Osteoblast (primary cell): ENCODE measurements at regions not wholly inside any gene's neighbourhood (a gene's known extent, or its start where the extent isn't known, plus 50 kb on each side); places are given as distances from the start of the nearest gene placed in this dataset.
A peak's percentile ranks its signal among the peaks of the same experiment; 100 is the strongest.

Experiments
- DNase-seq: peaks from one replicate; pipeline ENCODE4 v3.0.0; 2011; ENCODE audit warnings: low spot score, mixed read lengths; ENCODE audit not compliant: insufficient read length; ENCODE audit errors: missing footprints
- H2AFZ ChIP-seq: 2 replicates; pipeline ENCODE4 v1.6.0; 2011; ENCODE audit warnings: mild to moderate bottlenecking, low read length
- H3K27ac ChIP-seq: 2 replicates; pipeline ENCODE4 v1.5.1; 2011; ENCODE audit warnings: mild to moderate bottlenecking, low read depth, low read length, moderate library complexity
- H3K27me3 ChIP-seq: 2 replicates; pipeline ENCODE4 v1.6.0; 2012; ENCODE audit warnings: mild to moderate bottlenecking, control low read depth, inconsistent platforms, low read length, moderate library complexity; ENCODE audit not compliant: insufficient read depth
- H3K36me3 ChIP-seq: 2 replicates; pipeline ENCODE4 v1.5.1; 2011; ENCODE audit warnings: mild to moderate bottlenecking, low read length, control low read depth, moderate library complexity; ENCODE audit not compliant: insufficient read depth
- H3K4me1 ChIP-seq: 2 replicates; pipeline ENCODE4 v1.5.1; 2011; ENCODE audit warnings: mild to moderate bottlenecking, low read length, control low read depth, moderate library complexity; ENCODE audit not compliant: insufficient read depth
- H3K4me2 ChIP-seq: 2 replicates; pipeline ENCODE4 v1.6.0; 2011; ENCODE audit warnings: mild to moderate bottlenecking, low read length; ENCODE audit not compliant: insufficient read depth
- H3K4me3 ChIP-seq: fragments of 200-600 bp; sonication (generic); 3 replicates; pipeline ENCODE4 v1.5.1; 2012; ENCODE audit warnings: mild to moderate bottlenecking, low read length, inconsistent platforms; ENCODE audit not compliant: insufficient read depth
- H3K79me2 ChIP-seq: 2 replicates; pipeline ENCODE4 v1.6.0; 2012; ENCODE audit warnings: mild to moderate bottlenecking, low read length, control low read depth, inconsistent platforms; ENCODE audit not compliant: insufficient read depth
- H3K9me3 ChIP-seq: 2 replicates; pipeline ENCODE4 v1.5.1; 2011; ENCODE audit warnings: low read depth, low read length, control low read depth
- H4K20me1 ChIP-seq: 2 replicates; pipeline ENCODE4 v1.6.0; 2012; ENCODE audit warnings: mild to moderate bottlenecking, low read length, control low read depth; ENCODE audit not compliant: insufficient read depth
- TF ChIP-seq, protein P1 (sequence below): IDR thresholded peaks from 2 replicates; pipeline ENCODE4 v1.5.1; 2011; ENCODE audit warnings: mild to moderate bottlenecking, low read depth, low read length, moderate library complexity; ENCODE audit errors: extremely low read depth

DNA sequence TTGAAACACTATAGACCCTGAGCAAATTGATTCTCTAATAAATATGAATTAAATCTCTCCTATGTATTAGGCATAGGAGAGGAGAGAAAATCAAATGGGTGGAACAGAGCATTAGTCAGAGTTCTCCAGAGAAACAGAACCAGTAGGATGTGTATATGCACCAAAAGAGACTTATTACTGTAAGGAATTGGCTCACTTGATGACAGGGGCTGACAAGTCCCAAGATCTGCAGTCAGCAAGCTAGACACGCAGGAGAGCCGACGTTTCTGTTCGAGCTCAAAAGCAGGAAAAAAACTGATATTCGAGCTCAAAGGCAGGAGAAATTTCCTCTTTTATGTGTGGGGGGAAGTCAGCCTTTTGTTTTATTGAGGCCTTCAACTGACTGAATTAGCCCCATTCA is 259.2 kb upstream of the KAZN start:
- Histone ChIP-seq H4K20me1 (no peaks in the 10 kb centered on the region), H2AFZ (no peak overlapping the region), H3K4me2 (no peak overlapping the region), H3K4me1 (peaks cover 15% of the 10 kb centered on the region), H3K9me3 (no peaks in the 10 kb centered on the region), H3K27ac (peak overlapping the region; percentile 66), H3K27me3 (no peaks in the 10 kb centered on the region), H3K4me3 (no peak overlapping the region), H3K36me3 (no peaks in the 10 kb centered on the region), H3K79me2 (no peaks in the 10 kb centered on the region)
- TF ChIP-seq, protein P1, sequence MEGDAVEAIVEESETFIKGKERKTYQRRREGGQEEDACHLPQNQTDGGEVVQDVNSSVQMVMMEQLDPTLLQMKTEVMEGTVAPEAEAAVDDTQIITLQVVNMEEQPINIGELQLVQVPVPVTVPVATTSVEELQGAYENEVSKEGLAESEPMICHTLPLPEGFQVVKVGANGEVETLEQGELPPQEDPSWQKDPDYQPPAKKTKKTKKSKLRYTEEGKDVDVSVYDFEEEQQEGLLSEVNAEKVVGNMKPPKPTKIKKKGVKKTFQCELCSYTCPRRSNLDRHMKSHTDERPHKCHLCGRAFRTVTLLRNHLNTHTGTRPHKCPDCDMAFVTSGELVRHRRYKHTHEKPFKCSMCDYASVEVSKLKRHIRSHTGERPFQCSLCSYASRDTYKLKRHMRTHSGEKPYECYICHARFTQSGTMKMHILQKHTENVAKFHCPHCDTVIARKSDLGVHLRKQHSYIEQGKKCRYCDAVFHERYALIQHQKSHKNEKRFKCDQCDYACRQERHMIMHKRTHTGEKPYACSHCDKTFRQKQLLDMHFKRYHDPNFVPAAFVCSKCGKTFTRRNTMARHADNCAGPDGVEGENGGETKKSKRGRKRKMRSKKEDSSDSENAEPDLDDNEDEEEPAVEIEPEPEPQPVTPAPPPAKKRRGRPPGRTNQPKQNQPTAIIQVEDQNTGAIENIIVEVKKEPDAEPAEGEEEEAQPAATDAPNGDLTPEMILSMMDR, result no peak
- no peak for DNase-seq

GRCh38 chr1:14340002-14340785 is 258.3 kb upstream of the KAZN start:
- TF ChIP-seq, protein P1, result no peak
- peaks cover 15% of the 10 kb centered on the region for H3K4me1 ChIP-seq
- no peaks in the 10 kb centered on the region for H3K9me3 ChIP-seq
- H3K4me2 ChIP-seq, result peak overlapping the region; percentile 50
- peak; percentile 85 for DNase-seq
- H4K20me1 ChIP-seq, result no peaks in the 10 kb centered on the region
- no peaks in the 10 kb centered on the region for H3K79me2 ChIP-seq
- H3K36me3 ChIP-seq, result no peaks in the 10 kb centered on the region
- H3K27me3 ChIP-seq, result no peaks in the 10 kb centered on the region
- no peak overlapping the region for H3K4me3 ChIP-seq
- H3K27ac ChIP-seq, result peak overlapping the region; percentile 66
- H2AFZ ChIP-seq, result peak overlapping the region; percentile 12

DNA sequence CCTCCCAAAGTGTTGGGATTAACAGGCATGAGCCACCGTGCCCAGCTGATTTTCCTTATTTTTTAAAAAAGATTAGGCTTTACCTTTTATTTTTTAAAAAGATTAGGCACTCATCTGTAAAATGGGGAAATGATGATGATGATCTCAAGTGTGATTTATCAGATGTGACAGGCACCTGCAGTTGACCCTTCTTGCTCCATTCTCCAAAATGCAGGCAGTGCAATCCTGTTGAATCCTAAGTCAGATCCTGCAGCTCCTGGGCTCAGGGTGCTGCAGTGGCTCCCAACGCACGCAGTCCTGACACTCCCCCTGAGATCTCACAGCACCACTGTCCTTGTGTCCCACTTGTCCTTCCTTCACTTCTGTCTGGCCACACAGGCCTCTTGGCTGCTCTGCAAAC is 257.3 kb upstream of the KAZN start:
- no peak for DNase-seq
- TF ChIP-seq, protein P1, result no peak
- Histone ChIP-seq H3K36me3 (no peaks in the 10 kb centered on the region), H3K27ac (no peak overlapping the region), H4K20me1 (no peaks in the 10 kb centered on the region), H3K4me1 (peaks cover 21% of the 10 kb centered on the region), H2AFZ (peak overlapping the region; percentile 52), H3K27me3 (no peaks in the 10 kb centered on the region), H3K4me3 (no peak overlapping the region), H3K4me2 (no peak overlapping the region), H3K9me3 (no peaks in the 10 kb centered on the region), H3K79me2 (no peaks in the 10 kb centered on the region)

DNA sequence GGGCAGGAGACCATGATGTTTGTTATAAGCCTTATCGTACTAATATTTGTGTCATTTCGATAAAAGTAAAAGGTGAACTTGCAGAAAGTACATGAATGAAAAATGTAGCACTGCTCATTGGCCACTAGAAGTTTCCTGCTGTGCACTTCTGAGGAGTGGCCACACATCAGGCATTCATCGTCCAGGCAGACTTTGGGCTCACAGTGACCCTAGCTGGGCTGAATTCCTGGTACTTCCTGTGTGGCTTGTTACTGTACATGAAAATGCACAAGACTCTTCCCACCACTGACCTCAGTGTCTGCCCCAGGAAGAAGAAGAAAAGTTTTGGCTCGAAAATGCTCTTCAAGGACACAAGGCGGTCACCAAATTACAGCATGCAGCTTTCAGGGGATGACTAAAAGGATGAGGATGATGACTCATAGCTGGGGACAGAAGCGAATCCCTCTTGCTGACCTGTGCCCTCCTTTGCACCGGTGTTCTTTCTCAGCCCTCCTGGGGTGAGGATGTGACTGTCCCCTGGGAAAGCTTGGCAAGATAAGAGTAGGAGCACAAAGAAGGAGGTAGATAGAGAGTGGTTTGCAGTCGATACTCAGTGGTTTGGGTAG is 252.4 kb upstream of the KAZN start:
- H3K36me3 ChIP-seq, result no peaks in the 10 kb centered on the region
- no peak for DNase-seq

More for the DNA sequence above, 252.4 kb upstream of the KAZN start:
- TF ChIP-seq, protein P1, result no peak
- H2AFZ ChIP-seq, result peak overlapping the region; percentile 61
- H3K27ac ChIP-seq, result no peak overlapping the region
- no peaks in the 10 kb centered on the region for H4K20me1 ChIP-seq
- H3K4me1 ChIP-seq, result peaks cover 8% of the 10 kb centered on the region
- no peak overlapping the region for H3K4me2 ChIP-seq
- H3K27me3 ChIP-seq, result no peaks in the 10 kb centered on the region
- H3K4me3 ChIP-seq, result no peak overlapping the region
- no peaks in the 10 kb centered on the region for H3K9me3 ChIP-seq
- H3K79me2 ChIP-seq, result no peaks in the 10 kb centered on the region
